Osteocyte (in vitro differentiated cells): ENCODE measurements at regions not wholly inside any gene's neighbourhood (a gene's known extent, or its start where the extent isn't known, plus 50 kb on each side); places are given as distances from the start of the nearest gene placed in this dataset.

Experiments used
- DNase-seq: peaks from one replicate; pipeline ENCODE4 v3.0.0; 2021; ENCODE audit warnings: mixed read lengths; ENCODE audit not compliant: unreplicated experiment; ENCODE audit errors: extremely low spot score
- H3K27ac Mint-ChIP-seq: one replicate; pipeline ENCODE4 v1.8.0; 2021; ENCODE audit warnings: mild to moderate bottlenecking, mixed read lengths; ENCODE audit not compliant: unreplicated experiment
- H3K27me3 Mint-ChIP-seq: one replicate; pipeline ENCODE4 v1.8.0; 2021; ENCODE audit warnings: mixed read lengths; ENCODE audit not compliant: unreplicated experiment
- H3K36me3 Mint-ChIP-seq: one replicate; pipeline ENCODE4 v1.8.0; 2021; ENCODE audit warnings: mixed read lengths; ENCODE audit not compliant: unreplicated experiment
- H3K4me1 Mint-ChIP-seq: one replicate; pipeline ENCODE4 v1.8.0; 2021; ENCODE audit warnings: mixed read lengths; ENCODE audit not compliant: unreplicated experiment
- H3K4me3 Mint-ChIP-seq: one replicate; pipeline ENCODE4 v1.8.0; 2021; ENCODE audit warnings: mild to moderate bottlenecking, moderate library complexity, mixed read lengths; ENCODE audit not compliant: unreplicated experiment
- H3K9me3 Mint-ChIP-seq: one replicate; pipeline ENCODE4 v1.8.0; 2021; ENCODE audit warnings: mixed read lengths; ENCODE audit not compliant: unreplicated experiment
- TF ChIP-seq, protein P1 (sequence below): fragments of 200-600 bp; sonication (generic); IDR thresholded peaks from 2 replicates; pipeline ENCODE4 v1.5.0; 2021; ENCODE audit warnings: antibody characterized with exemption, mild to moderate bottlenecking, moderate library complexity

DNA sequence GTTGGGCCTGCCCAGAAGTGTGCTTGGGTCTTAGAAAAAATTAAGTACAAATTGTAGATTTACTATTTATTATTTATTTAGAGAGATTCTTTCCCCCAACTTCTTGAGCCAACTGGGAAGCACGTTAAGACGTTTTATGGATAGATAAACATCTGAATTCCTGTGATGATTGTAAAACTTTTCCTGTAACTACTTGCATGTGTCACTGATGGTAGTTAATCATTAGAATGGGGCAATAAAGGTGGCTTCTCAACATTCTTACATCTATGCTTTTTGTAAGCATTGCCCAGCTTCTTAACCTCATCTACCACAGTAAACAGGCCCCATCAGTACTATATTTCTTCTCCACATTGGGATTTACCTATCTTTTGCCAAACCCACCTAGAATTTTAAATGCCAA lies 559.8 kb downstream of the LMO4 start:
- Mint-ChIP-seq H3K4me1 (no peaks in the 10 kb centered on the region), H3K27ac (no peak overlapping the region), H3K27me3 (no peaks in the 10 kb centered on the region), H3K36me3 (no peaks in the 10 kb centered on the region), H3K9me3 (no peaks in the 10 kb centered on the region), H3K4me3 (no peak overlapping the region)
- DNase-seq: no peak
- TF ChIP-seq, protein P1, sequence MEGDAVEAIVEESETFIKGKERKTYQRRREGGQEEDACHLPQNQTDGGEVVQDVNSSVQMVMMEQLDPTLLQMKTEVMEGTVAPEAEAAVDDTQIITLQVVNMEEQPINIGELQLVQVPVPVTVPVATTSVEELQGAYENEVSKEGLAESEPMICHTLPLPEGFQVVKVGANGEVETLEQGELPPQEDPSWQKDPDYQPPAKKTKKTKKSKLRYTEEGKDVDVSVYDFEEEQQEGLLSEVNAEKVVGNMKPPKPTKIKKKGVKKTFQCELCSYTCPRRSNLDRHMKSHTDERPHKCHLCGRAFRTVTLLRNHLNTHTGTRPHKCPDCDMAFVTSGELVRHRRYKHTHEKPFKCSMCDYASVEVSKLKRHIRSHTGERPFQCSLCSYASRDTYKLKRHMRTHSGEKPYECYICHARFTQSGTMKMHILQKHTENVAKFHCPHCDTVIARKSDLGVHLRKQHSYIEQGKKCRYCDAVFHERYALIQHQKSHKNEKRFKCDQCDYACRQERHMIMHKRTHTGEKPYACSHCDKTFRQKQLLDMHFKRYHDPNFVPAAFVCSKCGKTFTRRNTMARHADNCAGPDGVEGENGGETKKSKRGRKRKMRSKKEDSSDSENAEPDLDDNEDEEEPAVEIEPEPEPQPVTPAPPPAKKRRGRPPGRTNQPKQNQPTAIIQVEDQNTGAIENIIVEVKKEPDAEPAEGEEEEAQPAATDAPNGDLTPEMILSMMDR: no peak

DNA sequence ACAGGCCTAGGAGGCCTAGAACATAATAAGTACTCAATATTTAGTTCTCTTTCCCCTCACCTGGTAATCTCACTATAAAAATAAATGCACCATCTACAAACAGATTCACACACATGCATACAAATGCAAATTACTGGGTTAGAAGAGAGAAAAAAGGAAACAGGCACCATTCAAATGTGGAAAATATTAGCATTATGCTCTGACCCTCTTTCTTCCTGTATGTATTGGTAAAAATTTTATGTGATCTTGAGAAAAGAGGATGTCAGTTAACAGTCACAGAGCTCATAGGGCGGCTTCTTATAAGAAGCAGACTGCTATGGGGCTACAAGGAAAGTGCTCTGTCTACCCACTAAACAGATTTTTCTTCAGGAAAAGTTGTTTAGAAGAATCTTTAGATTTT lies 565.4 kb downstream of the LMO4 start:
- Mint-ChIP-seq H3K27me3 (no peaks in the 10 kb centered on the region), H3K27ac (no peak overlapping the region), H3K36me3 (no peaks in the 10 kb centered on the region), H3K4me3 (no peak overlapping the region), H3K4me1 (no peaks in the 10 kb centered on the region), H3K9me3 (no peaks in the 10 kb centered on the region)
- DNase-seq: no peak
- TF ChIP-seq, protein P1: no peak

DNA sequence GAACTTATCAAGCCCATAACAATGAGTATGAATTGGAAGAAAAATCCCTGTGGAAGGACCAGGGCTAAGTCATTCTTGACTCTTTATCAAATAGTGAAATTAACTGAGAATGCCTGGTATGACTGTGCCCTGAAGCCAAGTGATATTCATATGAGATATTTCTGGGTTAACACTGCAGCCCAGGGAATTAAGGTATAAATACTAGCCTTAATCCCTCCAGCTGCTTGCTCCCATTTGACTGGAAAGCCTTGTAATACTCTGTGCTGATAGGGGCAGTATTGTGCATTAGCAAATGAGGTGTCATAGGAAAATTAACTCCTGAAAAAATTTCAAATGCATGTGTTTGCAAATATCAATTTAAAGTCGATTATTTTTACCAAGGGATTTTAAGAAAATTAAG lies 568.8 kb downstream of the LMO4 start:
- H3K4me1 Mint-ChIP-seq: no peaks in the 10 kb centered on the region
- no peaks in the 10 kb centered on the region for H3K9me3 Mint-ChIP-seq

DNA sequence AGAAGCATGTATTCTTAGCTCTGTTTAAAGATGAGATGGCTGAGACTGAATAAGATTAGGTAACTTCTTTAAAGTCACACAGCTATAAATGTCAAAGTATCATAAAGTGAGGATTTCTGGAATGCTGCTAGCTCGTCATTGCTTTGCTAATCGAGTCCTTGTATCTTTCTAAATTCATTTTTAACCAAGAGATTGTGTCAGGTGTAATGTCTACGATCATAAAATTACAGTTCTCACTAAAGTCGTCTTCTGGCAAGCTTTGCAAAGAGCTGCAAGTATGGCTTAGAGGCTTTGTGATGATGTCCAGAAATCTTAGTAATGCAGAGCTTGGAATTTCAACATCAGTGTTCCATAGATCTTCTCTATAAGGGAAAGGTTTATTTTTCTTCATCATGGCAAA lies 569.8 kb downstream of the LMO4 start:
- TF ChIP-seq, protein P1: no peak
- Mint-ChIP-seq H3K27ac (no peak overlapping the region), H3K4me1 (peaks cover 4% of the 10 kb centered on the region), H3K36me3 (no peaks in the 10 kb centered on the region), H3K27me3 (peaks cover 3% of the 10 kb centered on the region), H3K9me3 (no peaks in the 10 kb centered on the region), H3K4me3 (no peak overlapping the region)
- DNase-seq: no peak

More for the DNA sequence above, 568.8 kb downstream of the LMO4 start:
- Mint-ChIP-seq H3K4me3 (no peak overlapping the region), H3K27ac (no peak overlapping the region), H3K36me3 (no peaks in the 10 kb centered on the region), H3K27me3 (peaks cover 3% of the 10 kb centered on the region)
- DNase-seq: no peak
- TF ChIP-seq, protein P1: no peak

DNA sequence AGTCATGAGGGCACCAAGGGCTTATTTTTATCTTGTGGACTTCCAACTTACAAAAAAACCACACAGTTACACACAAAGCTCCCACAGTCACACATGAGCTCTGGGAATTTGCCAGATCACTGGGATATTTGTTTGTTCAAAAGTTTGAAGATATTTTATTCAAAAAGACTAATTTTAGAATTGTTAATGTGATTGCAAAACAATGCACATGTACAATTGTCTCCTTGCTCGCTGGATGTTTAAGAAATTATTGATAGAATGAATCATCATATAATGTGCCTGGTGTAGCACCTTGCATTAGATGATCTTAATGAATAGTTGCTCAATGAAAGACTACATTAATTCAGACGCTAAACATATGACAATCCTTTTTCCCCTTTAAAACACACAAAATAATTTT lies 570.3 kb downstream of the LMO4 start:
- H3K27me3 Mint-ChIP-seq: peaks cover 3% of the 10 kb centered on the region
- no peaks in the 10 kb centered on the region for H3K9me3 Mint-ChIP-seq
- TF ChIP-seq, protein P1: no peak
- no peak for DNase-seq
- no peaks in the 10 kb centered on the region for H3K36me3 Mint-ChIP-seq
- no peak overlapping the region for H3K27ac Mint-ChIP-seq
- H3K4me1 Mint-ChIP-seq: peaks cover 4% of the 10 kb centered on the region
- H3K4me3 Mint-ChIP-seq: no peak overlapping the region
